PC-9 (cell line): ENCODE measurements at regions not wholly inside any gene's neighbourhood (a gene's known extent, or its start where the extent isn't known, plus 50 kb on each side); places are given as distances from the start of the nearest gene placed in this dataset.

ENCODE experiments used
- BruUV-seq: library from RNA; stranded (reverse); fragments of 400-500 nt; replicated peaks from 2 replicates; lab custom pipeline; 2021; lab: Mats Ljungman, UMichigan
- CTCF ChIA-PET: fragments of 300-600 bp; sonication (Branson Sonifier 250); formaldehyde crosslinking; loops from one replicate; lab custom pipeline; 2022; ENCODE audit warnings: antibody characterized with exemption; lab: Charles Lee
- POLR2A ChIA-PET: fragments of 300-600 bp; sonication (Branson Sonifier 250); formaldehyde crosslinking; loops from one replicate; lab custom pipeline; 2022; ENCODE audit warnings: antibody characterized with exemption; ENCODE audit not compliant: unreplicated experiment; lab: Charles Lee
- DNase-seq, 2 experiments: peaks; one replicate each; pipeline versions ENCODE4 v3.0.0 to v3.0.0-alpha.2; 2015 to 2022; ENCODE audit warnings: mixed read lengths in 1 of 2
- H2AFZ ChIP-seq: fragments of 200-600 bp; sonication (generic); 2 replicates; pipeline ENCODE4 v1.8.1; 2017; ENCODE audit warnings: antibody characterized with exemption
- H3F3A ChIP-seq: fragments of 200-600 bp; sonication (generic); 2 replicates; pipeline ENCODE4 v1.8.1; 2017; ENCODE audit warnings: antibody characterized with exemption, mild to moderate bottlenecking, low read depth; ENCODE audit not compliant: insufficient read depth
- H3K27ac ChIP-seq: fragments of 200-600 bp; sonication (generic); 2 replicates; pipeline ENCODE4 v1.6.1; 2016; ENCODE audit warnings: mixed run types
- H3K27me3 ChIP-seq: fragments of 200-600 bp; sonication (generic); 2 replicates; pipeline ENCODE4 v1.6.1; 2016; ENCODE audit warnings: low read depth, mixed run types; ENCODE audit not compliant: insufficient read depth
- H3K36me3 ChIP-seq: fragments of 200-600 bp; sonication (generic); 2 replicates; pipeline ENCODE4 v1.6.1; 2016; ENCODE audit warnings: low read depth, mixed run types
- H3K4me1 ChIP-seq: fragments of 200-600 bp; sonication (generic); replicated peaks from 2 replicates; pipeline ENCODE4 v1.6.1; 2016; ENCODE audit warnings: mixed run types; ENCODE audit not compliant: insufficient read depth
- H3K4me2 ChIP-seq: fragments of 200-600 bp; sonication (generic); 2 replicates; pipeline ENCODE4 v1.6.1; 2017; ENCODE audit warnings: mixed run types
- H3K4me3 ChIP-seq: fragments of 200-600 bp; sonication (generic); 2 replicates; pipeline ENCODE4 v1.6.1; 2016; ENCODE audit warnings: mixed run types
- H3K79me2 ChIP-seq: fragments of 200-600 bp; sonication (generic); 2 replicates; pipeline ENCODE4 v1.6.1; 2017; ENCODE audit warnings: low read depth, mixed run types
- H3K9me2 ChIP-seq: fragments of 200-600 bp; sonication (generic); 2 replicates; pipeline ENCODE4 v1.8.1; 2017; ENCODE audit warnings: mild to moderate bottlenecking; ENCODE audit not compliant: insufficient read depth
- H3K9me3 ChIP-seq: fragments of 200-600 bp; sonication (generic); 2 replicates; pipeline ENCODE4 v1.8.1; 2016; ENCODE audit warnings: low read depth; ENCODE audit not compliant: insufficient read depth
- H4K20me1 ChIP-seq: fragments of 200-600 bp; sonication (generic); 2 replicates; pipeline ENCODE4 v1.8.1; 2017; ENCODE audit not compliant: insufficient read depth
- EZH2 ChIP-seq: fragments of 200-600 bp; sonication (generic); IDR thresholded peaks from 2 replicates; pipeline ENCODE4 v1.8.0; 2017; ENCODE audit warnings: antibody characterized with exemption, low read depth
- intact Hi-C: fragments of 100-400 bp; cut with micrococcal nuclease; formaldehyde crosslinking; loops from one replicate; pipeline ENCODE4 v1.10.0; 2022; ENCODE audit not compliant: unreplicated experiment
- TF ChIP-seq, protein P1 (sequence below): fragments of 200-600 bp; sonication (generic); conservative IDR thresholded peaks from 2 replicates; pipeline ENCODE4 v1.6.1; 2017; ENCODE audit warnings: mixed run types, antibody characterized with exemption, mild to moderate bottlenecking, moderate library complexity

DNA sequence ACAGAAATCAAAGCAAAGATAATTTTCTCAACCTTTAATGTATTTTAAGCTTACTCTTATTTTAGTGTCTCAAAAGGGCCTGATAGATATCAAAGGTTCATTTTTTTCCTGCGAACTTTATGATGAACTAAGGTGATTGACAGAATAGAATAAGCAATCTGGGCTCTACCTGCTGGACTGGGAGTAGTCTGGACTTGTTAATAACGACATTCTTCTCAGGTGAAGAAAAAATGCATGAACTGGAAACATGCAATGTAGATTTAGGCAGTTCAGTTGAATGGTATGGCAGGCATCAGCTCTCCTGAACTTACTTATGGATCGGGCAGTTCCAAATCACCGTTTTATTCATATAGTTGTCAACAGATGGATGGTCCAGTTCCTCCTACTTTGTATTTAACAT lies 189.7 kb upstream of the ZBTB20 start:
- Histone ChIP-seq H3F3A (no peaks in the 10 kb centered on the region), H3K27ac (no peak overlapping the region), H3K79me2 (no peaks in the 10 kb centered on the region), H3K4me2 (no peak overlapping the region), H3K4me1 (peaks cover 7% of the 10 kb centered on the region), H3K9me3 (0 out of 2 replicates have a peak, but pooled peaks cover 4% of the 10 kb centered on the region), H3K36me3 (no peaks in the 10 kb centered on the region), H3K9me2 (no peaks in the 10 kb centered on the region), H2AFZ (no peak overlapping the region), H4K20me1 (no peaks in the 10 kb centered on the region), H3K4me3 (no peak overlapping the region), H3K27me3 (no peaks in the 10 kb centered on the region)
- POLR2A ChIA-PET = interaction anchor here (0.5 kb wide), 1 partner anchor 64 kb away, joined by 9 read pairs; no protein-coding TSS in a partner anchor
- no peak for TF ChIP-seq EZH2
- TF ChIP-seq, protein P1, sequence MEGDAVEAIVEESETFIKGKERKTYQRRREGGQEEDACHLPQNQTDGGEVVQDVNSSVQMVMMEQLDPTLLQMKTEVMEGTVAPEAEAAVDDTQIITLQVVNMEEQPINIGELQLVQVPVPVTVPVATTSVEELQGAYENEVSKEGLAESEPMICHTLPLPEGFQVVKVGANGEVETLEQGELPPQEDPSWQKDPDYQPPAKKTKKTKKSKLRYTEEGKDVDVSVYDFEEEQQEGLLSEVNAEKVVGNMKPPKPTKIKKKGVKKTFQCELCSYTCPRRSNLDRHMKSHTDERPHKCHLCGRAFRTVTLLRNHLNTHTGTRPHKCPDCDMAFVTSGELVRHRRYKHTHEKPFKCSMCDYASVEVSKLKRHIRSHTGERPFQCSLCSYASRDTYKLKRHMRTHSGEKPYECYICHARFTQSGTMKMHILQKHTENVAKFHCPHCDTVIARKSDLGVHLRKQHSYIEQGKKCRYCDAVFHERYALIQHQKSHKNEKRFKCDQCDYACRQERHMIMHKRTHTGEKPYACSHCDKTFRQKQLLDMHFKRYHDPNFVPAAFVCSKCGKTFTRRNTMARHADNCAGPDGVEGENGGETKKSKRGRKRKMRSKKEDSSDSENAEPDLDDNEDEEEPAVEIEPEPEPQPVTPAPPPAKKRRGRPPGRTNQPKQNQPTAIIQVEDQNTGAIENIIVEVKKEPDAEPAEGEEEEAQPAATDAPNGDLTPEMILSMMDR = no peak
- CTCF ChIA-PET = no interaction called here
- BruUV-seq = no TSS peak
- no peak for DNase-seq
- intact Hi-C loops = no loop called here

GRCh38 chr3:115340586-115340985 lies 193.5 kb upstream of the ZBTB20 start:
- intact Hi-C loops = no loop called here
- H3K27me3 ChIP-seq = no peaks in the 10 kb centered on the region
- DNase-seq = no peak
- H3K9me2 ChIP-seq = no peaks in the 10 kb centered on the region
- H2AFZ ChIP-seq = no peak overlapping the region
- no peaks in the 10 kb centered on the region for H3F3A ChIP-seq
- ChIA-PET POLR2A (no interaction called here), CTCF (no interaction called here)
- no peaks in the 10 kb centered on the region for H4K20me1 ChIP-seq
- TF ChIP-seq, protein P1 = no peak
- no peak for TF ChIP-seq EZH2
- H3K36me3 ChIP-seq = no peaks in the 10 kb centered on the region
- H3K4me3 ChIP-seq = no peak overlapping the region; the same call in 1 of the 2 replicates
- H3K4me1 ChIP-seq = peaks cover 7% of the 10 kb centered on the region
- no TSS peak for BruUV-seq
- H3K79me2 ChIP-seq = no peaks in the 10 kb centered on the region
- H3K4me2 ChIP-seq = peak overlapping the region; percentile 46
- H3K27ac ChIP-seq = peak overlapping the region; percentile 44
- H3K9me3 ChIP-seq = 0 out of 2 replicates have a peak, but pooled peaks cover 4% of the 10 kb centered on the region

- Histone ChIP-seq H3K4me3 (no peak overlapping the region; the same call in 1 of the 2 replicates), H3K27ac (peak overlapping the region; percentile 44)
These were observed 194.1 kb upstream of the ZBTB20 start for GRCh38 chr3:115341208-115341607.

More at GRCh38 chr3:115341208-115341607, 194.1 kb upstream of the ZBTB20 start:
- intact Hi-C loops = no loop called here
- no peaks in the 10 kb centered on the region for H3F3A ChIP-seq
- DNase-seq = peak; percentile 21 to 47
- H3K9me3 ChIP-seq = 0 out of 2 replicates have a peak, but pooled peaks cover 4% of the 10 kb centered on the region
- TF ChIP-seq EZH2 = no peak
- TF ChIP-seq, protein P1 = no peak
- 0 out of 2 replicates have a peak overlapping the region, but pooled peaks have one; percentile 42 for H2AFZ ChIP-seq
- no peaks in the 10 kb centered on the region for H4K20me1 ChIP-seq
- CTCF ChIA-PET = no interaction called here
- peak overlapping the region; percentile 46 for H3K4me2 ChIP-seq
- no peaks in the 10 kb centered on the region for H3K27me3 ChIP-seq
- H3K36me3 ChIP-seq = no peaks in the 10 kb centered on the region
- no peaks in the 10 kb centered on the region for H3K9me2 ChIP-seq
- no peaks in the 10 kb centered on the region for H3K79me2 ChIP-seq
- H3K4me1 ChIP-seq = peaks cover 7% of the 10 kb centered on the region
- BruUV-seq = no TSS peak
- POLR2A ChIA-PET = no interaction called here
